IMR-90 (cell line): ENCODE measurements at regions not wholly inside any gene's neighbourhood (a gene's known extent, or its start where the extent isn't known, plus 50 kb on each side); places are given as distances from the start of the nearest gene placed in this dataset.
"Not testable (repeated sequence)": the region's sequence is repeated elsewhere in the genome, so short reads cannot be mapped to it uniquely, and the experiment has no call there.

Source experiments
- BHLHE40 ChIP-seq: fragments of 150-350 bp; IDR thresholded peaks from 2 replicates; pipeline ENCODE4 v1.6.1; 2016; ENCODE audit warnings: mild to moderate bottlenecking, low read depth, low read length
- CEBPB ChIP-seq: IDR thresholded peaks from 2 replicates; pipeline ENCODE4 v1.6.1; 2012; ENCODE audit warnings: low read depth, low read length, improper control_type of control experiment
- CTCF ChIP-seq: conservative IDR thresholded peaks from 2 replicates; pipeline ENCODE4 v1.5.1; 2012; ENCODE audit warnings: mild to moderate bottlenecking, low read depth, low read length, improper control_type of control experiment
- ELK1 ChIP-seq: fragments of 150-350 bp; IDR thresholded peaks from 2 replicates; pipeline ENCODE4 v1.6.1; 2016; ENCODE audit warnings: low read depth, mild to moderate bottlenecking, low read length, moderate library complexity, borderline replicate concordance
- MAFK ChIP-seq: IDR thresholded peaks from 2 replicates; pipeline ENCODE4 v1.6.1; 2012; ENCODE audit warnings: low read depth, low read length, improper control_type of control experiment
- POLR2A ChIP-seq: IDR thresholded peaks from 2 replicates; pipeline ENCODE4 v1.6.1; 2012; ENCODE audit warnings: mild to moderate bottlenecking, low read depth, low read length
- RAD21 ChIP-seq: IDR thresholded peaks from 2 replicates; pipeline ENCODE4 v1.6.1; 2012; ENCODE audit warnings: low read length, improper control_type of control experiment
- RCOR1 ChIP-seq: IDR thresholded peaks from 2 replicates; pipeline ENCODE4 v1.6.1; 2012; ENCODE audit warnings: mild to moderate bottlenecking, low read length, improper control_type of control experiment; ENCODE audit not compliant: insufficient replicate concordance
- RFX5 ChIP-seq: IDR thresholded peaks from 2 replicates; pipeline ENCODE4 v1.8.0; 2012; ENCODE audit warnings: low read depth, mild to moderate bottlenecking, low read length, moderate library complexity

GRCh38 chr17:31795941-31796340, 63.1 kb downstream of the COPRS start:
- TF ChIP-seq RCOR1, CTCF, RFX5, POLR2A, RAD21, BHLHE40, MAFK, CEBPB, ELK1: not testable (repeated sequence)
